Endothelial cell of umbilical vein (primary cell): ENCODE measurements at regions not wholly inside any gene's neighbourhood (a gene's known extent, or its start where the extent isn't known, plus 50 kb on each side); places are given as distances from the start of the nearest gene placed in this dataset.

Experiments used
- BruUV-seq: library from RNA; stranded (reverse); fragments of 400-500 nt; replicated peaks from 2 replicates; lab custom pipeline; 2021; lab: Mats Ljungman, UMichigan
- CTCF ChIA-PET: fragments of 300-600, 350-600 bp; sonication (Branson Sonifier 250); formaldehyde crosslinking; loops from one replicate; lab custom pipeline; 2021; ENCODE audit warnings: antibody characterized with exemption, inconsistent platforms; lab: Charles Lee
- POLR2A ChIA-PET: fragments of 300-600, 350-600 bp; sonication (Branson Sonifier 250); formaldehyde crosslinking; loops from one replicate; lab custom pipeline; 2021; ENCODE audit warnings: antibody characterized with exemption, inconsistent platforms; lab: Charles Lee
- DNase-seq: peaks from one replicate; pipeline ENCODE4 v3.0.0-alpha.2; 2011; ENCODE audit warnings: low read depth, low spot score
- FAIRE-seq: peaks from 2 replicates; lab custom pipeline; 2011; peaks lifted over from hg19 to GRCh38; lab: Jason Lieb, UNC
- H2AFZ ChIP-seq: 2 replicates; pipeline ENCODE4 v1.6.0; 2012; ENCODE audit warnings: low read depth, low read length, control low read depth, inconsistent platforms
- H3K27ac ChIP-seq: 2 replicates; pipeline ENCODE4 v1.5.1; 2011; ENCODE audit warnings: low read depth, mild to moderate bottlenecking, control low read depth, low read length, moderate library complexity; ENCODE audit not compliant: insufficient read depth
- H3K27me3 ChIP-seq, 2 experiments: 2 replicates each; pipeline versions ENCODE4 v1.6.0 to v1.6.1; 2011; ENCODE audit warnings: low read length in 2 of 2, mixed read lengths in 1 of 2; ENCODE audit not compliant: control insufficient read depth in 2 of 2, insufficient read depth in 2 of 2
- H3K36me3 ChIP-seq, 2 experiments: 2 replicates in 1 of 2; 3 replicates in 1 of 2; pipeline ENCODE4 v1.5.1; 2011; ENCODE audit warnings: low read length in 2 of 2, mild to moderate bottlenecking in 1 of 2, moderate library complexity in 1 of 2; ENCODE audit not compliant: control insufficient read depth in 2 of 2, insufficient read depth in 2 of 2; ENCODE audit errors: extremely low read depth in 1 of 2
- H3K4me1 ChIP-seq: 3 replicates; pipeline ENCODE4 v1.5.1; 2011; ENCODE audit warnings: mild to moderate bottlenecking, low read length; ENCODE audit not compliant: control insufficient read depth, insufficient read depth; ENCODE audit errors: extremely low read depth
- H3K4me2 ChIP-seq: 2 replicates; pipeline ENCODE4 v1.6.1; 2011; ENCODE audit warnings: low read length, control low read depth, mixed read lengths; ENCODE audit not compliant: insufficient read depth
- H3K4me3 ChIP-seq, 3 experiments: fragments of 200-600 bp in 1 of 3; sonication (generic), shearing (Covaris generic) in 1 of 3; replicated peaks in 1 of 3; 2 replicates each; pipeline ENCODE4 v1.5.1; 2011 to 2016; ENCODE audit warnings: control low read depth in 3 of 3, low read length in 3 of 3, mild to moderate bottlenecking in 2 of 3, inconsistent platforms in 1 of 3, low read depth in 1 of 3, moderate library complexity in 1 of 3; ENCODE audit not compliant: insufficient read depth in 1 of 3
- H3K79me2 ChIP-seq: 2 replicates; pipeline ENCODE4 v1.6.0; 2012; ENCODE audit warnings: low read length, inconsistent platforms; ENCODE audit not compliant: control insufficient read depth, insufficient read depth
- H3K9ac ChIP-seq: replicated peaks from 2 replicates; pipeline ENCODE3; 2011; ENCODE audit warnings: low read length, control low read depth; ENCODE audit not compliant: insufficient read depth; ENCODE audit errors: extremely low read depth
- H3K9me1 ChIP-seq: replicated peaks from 3 replicates; pipeline ENCODE4 v1.6.0; 2011; ENCODE audit warnings: mild to moderate bottlenecking, low read length; ENCODE audit not compliant: control insufficient read depth, insufficient read depth; ENCODE audit errors: extremely low read depth
- H3K9me3 ChIP-seq: replicated peaks from 2 replicates; pipeline ENCODE4 v1.5.1; 2012; ENCODE audit warnings: low read length, inconsistent platforms; ENCODE audit not compliant: control insufficient read depth, insufficient read depth
- H4K20me1 ChIP-seq: replicated peaks from 2 replicates; pipeline ENCODE3; 2011; ENCODE audit warnings: mild to moderate bottlenecking, low read length; ENCODE audit not compliant: control insufficient read depth, insufficient read depth; ENCODE audit errors: extremely low read depth
- EZH2 ChIP-seq: IDR thresholded peaks from 2 replicates; pipeline ENCODE4 v1.6.1; 2012; ENCODE audit warnings: borderline replicate concordance, low read depth, mild to moderate bottlenecking, moderate library complexity, low read length, inconsistent platforms; ENCODE audit not compliant: severe bottlenecking
- FOS ChIP-seq: IDR thresholded peaks from 2 replicates; pipeline ENCODE4 v1.6.1; 2011; ENCODE audit warnings: mild to moderate bottlenecking, low read length, moderate library complexity, borderline replicate concordance; ENCODE audit not compliant: insufficient read depth
- GATA2 ChIP-seq: IDR thresholded peaks from 2 replicates; pipeline ENCODE4 v1.7.0; 2011; ENCODE audit warnings: low read depth, mild to moderate bottlenecking, moderate library complexity, mixed read lengths, low read length; ENCODE audit not compliant: insufficient read length, insufficient read depth
- JUN ChIP-seq: IDR thresholded peaks from 2 replicates; pipeline ENCODE4 v1.6.1; 2011; ENCODE audit warnings: borderline replicate concordance, low read depth; ENCODE audit not compliant: insufficient read length, insufficient read depth
- MAX ChIP-seq: IDR thresholded peaks from 2 replicates; pipeline ENCODE4 v1.6.1; 2011; ENCODE audit not compliant: insufficient read depth, insufficient read length
- MYC ChIP-seq: IDR thresholded peaks from one replicate; pipeline ENCODE4 v1.6.1; 2011; ENCODE audit warnings: mild to moderate bottlenecking, low read depth, low read length
- POLR2A ChIP-seq: IDR thresholded peaks from 2 replicates; pipeline ENCODE4 v1.6.1; 2012; ENCODE audit warnings: low read depth, mild to moderate bottlenecking, control low read depth, low read length
- POLR2AphosphoS5 ChIP-seq: IDR thresholded peaks from 2 replicates; pipeline ENCODE4 v1.6.1; 2012; ENCODE audit warnings: low read depth, mild to moderate bottlenecking, control low read depth, low read length, moderate library complexity; ENCODE audit not compliant: insufficient read depth
- dilution Hi-C: fragments of 300-500 bp; cut with MboI; formaldehyde crosslinking; loops from one replicate; pipeline ENCODE4 v1.15.0; 2019; ENCODE audit warnings: low sequenced_read_pairs; ENCODE audit not compliant: extremely low pct_ligation_motif_present
- intact Hi-C: fragments of 100-400 bp; cut with micrococcal nuclease; formaldehyde crosslinking; loops from one replicate; pipeline ENCODE4 v1.10.0; 2022
- TF ChIP-seq, protein P1 (sequence below), 2 donors: IDR thresholded peaks; 1 replicate in 1 of 2; 2 replicates in 1 of 2; pipeline ENCODE4 v1.5.1; 2011; ENCODE audit warnings: low read length in 2 of 2, mild to moderate bottlenecking in 2 of 2, moderate library complexity in 2 of 2, control low read depth in 1 of 2, inconsistent platforms in 1 of 2, low read depth in 1 of 2; ENCODE audit not compliant: insufficient read depth in 1 of 2; ENCODE audit errors: extremely low read depth in 1 of 2

DNA sequence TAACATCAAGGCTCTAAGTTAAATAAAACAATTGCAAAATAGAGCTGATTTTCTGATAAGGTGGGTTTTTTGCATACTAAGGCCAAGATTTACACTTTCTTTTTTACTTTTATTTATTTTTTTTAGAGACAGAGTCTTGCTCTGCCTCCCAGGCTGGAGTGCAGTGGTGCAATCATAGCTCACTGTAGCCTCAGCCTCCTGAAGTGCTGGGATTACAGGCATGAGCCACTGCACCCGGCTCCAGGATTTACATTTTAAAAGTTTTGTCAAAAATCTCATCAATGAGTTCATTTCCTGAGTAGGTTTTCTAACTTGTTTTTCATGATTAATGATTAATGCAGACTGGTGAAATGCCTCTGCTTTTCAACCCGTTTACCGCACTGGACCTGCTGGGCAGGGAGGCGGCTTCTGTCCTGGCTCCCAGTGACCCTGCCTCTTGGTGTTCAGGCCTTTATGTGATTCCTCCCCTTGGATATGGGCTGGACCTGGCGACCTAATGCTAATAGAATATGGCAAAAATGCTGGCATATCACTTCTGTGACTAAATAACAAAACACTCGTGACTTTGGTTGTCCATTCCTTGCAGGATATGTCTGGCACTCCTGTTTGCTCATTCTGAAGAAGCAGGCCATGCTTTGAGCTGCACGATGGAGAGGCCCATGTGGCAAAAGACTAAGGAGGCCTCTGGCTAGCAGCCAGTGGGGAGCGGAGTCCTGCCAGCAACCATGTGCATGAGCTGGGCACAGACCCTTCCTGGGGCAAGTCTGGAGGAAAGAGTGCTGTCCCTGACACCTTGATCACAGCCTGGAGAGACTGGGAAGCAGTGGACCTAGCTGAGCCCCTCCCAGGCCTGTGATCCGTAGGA, 72.2 kb upstream of the PTCH1 start:
- intact Hi-C loops (no loop called here), dilution Hi-C loops (no loop called here)
- Histone ChIP-seq H3K9me1 (no peaks in the 10 kb centered on the region), H3K9me3 (no peaks in the 10 kb centered on the region), H3K4me2 (no peak overlapping the region), H3K4me1 (peaks cover 4% of the 10 kb centered on the region), H2AFZ (no peak overlapping the region), H3K27me3 (peaks cover 2 to 7% of the 10 kb centered on the region in 2 experiments), H4K20me1 (no peaks in the 10 kb centered on the region), H3K27ac (no peak overlapping the region), H3K9ac (no peak overlapping the region), H3K36me3 (no peaks in the 10 kb centered on the region), H3K4me3 (no peak overlapping the region), H3K79me2 (no peaks in the 10 kb centered on the region)
- CTCF ChIA-PET, result interaction anchor here (1.8 kb wide), 1 partner anchor 19 kb away, joined by 3 read pairs; no protein-coding TSS in a partner anchor
- FAIRE-seq (no peak), DNase-seq (no peak)
- POLR2A ChIA-PET, result no interaction called here
- TF ChIP-seq FOS (no peak), POLR2A (no peak), MYC (no peak), POLR2AphosphoS5 (no peak), JUN (no peak), MAX (no peak), GATA2 (no peak), EZH2 (no peak)
- TF ChIP-seq, protein P1, sequence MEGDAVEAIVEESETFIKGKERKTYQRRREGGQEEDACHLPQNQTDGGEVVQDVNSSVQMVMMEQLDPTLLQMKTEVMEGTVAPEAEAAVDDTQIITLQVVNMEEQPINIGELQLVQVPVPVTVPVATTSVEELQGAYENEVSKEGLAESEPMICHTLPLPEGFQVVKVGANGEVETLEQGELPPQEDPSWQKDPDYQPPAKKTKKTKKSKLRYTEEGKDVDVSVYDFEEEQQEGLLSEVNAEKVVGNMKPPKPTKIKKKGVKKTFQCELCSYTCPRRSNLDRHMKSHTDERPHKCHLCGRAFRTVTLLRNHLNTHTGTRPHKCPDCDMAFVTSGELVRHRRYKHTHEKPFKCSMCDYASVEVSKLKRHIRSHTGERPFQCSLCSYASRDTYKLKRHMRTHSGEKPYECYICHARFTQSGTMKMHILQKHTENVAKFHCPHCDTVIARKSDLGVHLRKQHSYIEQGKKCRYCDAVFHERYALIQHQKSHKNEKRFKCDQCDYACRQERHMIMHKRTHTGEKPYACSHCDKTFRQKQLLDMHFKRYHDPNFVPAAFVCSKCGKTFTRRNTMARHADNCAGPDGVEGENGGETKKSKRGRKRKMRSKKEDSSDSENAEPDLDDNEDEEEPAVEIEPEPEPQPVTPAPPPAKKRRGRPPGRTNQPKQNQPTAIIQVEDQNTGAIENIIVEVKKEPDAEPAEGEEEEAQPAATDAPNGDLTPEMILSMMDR (IDR thresholded peaks at IDR 0.05; ENCODE audit: extremely low read depth in 1 of 2, insufficient read depth in 1 of 2, low read depth in 1 of 2, low read length in 2 of 2), result no peak
- BruUV-seq, result no TSS peak
